Natural killer cell (primary cell): ENCODE measurements at regions not wholly inside any gene's neighbourhood (a gene's known extent, or its start where the extent isn't known, plus 50 kb on each side); places are given as distances from the start of the nearest gene placed in this dataset.

ENCODE experiments used
- ATAC-seq, 3 donors: fragments of 150-1000 bp in 2 of 3; fragments of 200-7000 bp in 1 of 3; cut with Tn5 transposase; 1 replicate in 1 of 3; 2 replicates in 2 of 3; pipeline ENCODE4 v1.10.0; 2021; ENCODE audit warnings: mild to moderate bottlenecking in 2 of 3, moderate library complexity in 2 of 3
- DNase-seq, 2 donors: peaks; one replicate each; pipeline versions ENCODE4 v3.0.0 to v3.0.0-alpha.2; 2013 to 2021; ENCODE audit warnings: mixed read lengths in 1 of 2
- H3K27ac ChIP-seq: one replicate; pipeline ENCODE4 v1.5.1; 2013; ENCODE audit warnings: mild to moderate bottlenecking, low read length
- H3K27me3 ChIP-seq: one replicate; pipeline ENCODE4 v1.6.1; 2013; ENCODE audit warnings: low read length; ENCODE audit not compliant: control insufficient read depth, insufficient read depth
- H3K36me3 ChIP-seq: one replicate; pipeline ENCODE4 v1.6.1; 2013; ENCODE audit warnings: low read length; ENCODE audit not compliant: control insufficient read depth, insufficient read depth
- H3K4me1 ChIP-seq: one replicate; pipeline ENCODE4 v1.6.1; 2013; ENCODE audit warnings: low read length; ENCODE audit not compliant: control insufficient read depth, insufficient read depth
- H3K4me3 ChIP-seq: one replicate; pipeline ENCODE4 v1.5.1; 2013; ENCODE audit warnings: low read length
- H3K9me3 ChIP-seq: one replicate; pipeline ENCODE4 v1.6.1; 2013; ENCODE audit warnings: low read length; ENCODE audit not compliant: control insufficient read depth, insufficient read depth
- H3K27ac Mint-ChIP-seq, 2 donors: one replicate each; pipeline ENCODE4 v1.8.0; 2022; ENCODE audit warnings: mild to moderate bottlenecking in 2 of 2, mixed read lengths in 2 of 2, moderate library complexity in 1 of 2
- H3K27me3 Mint-ChIP-seq, 2 donors: one replicate each; pipeline ENCODE4 v1.8.0; 2022; ENCODE audit warnings: low read depth in 2 of 2, mixed read lengths in 2 of 2
- H3K36me3 Mint-ChIP-seq: one replicate; pipeline ENCODE4 v1.8.0; 2022; ENCODE audit warnings: mixed read lengths
- H3K4me1 Mint-ChIP-seq, 2 donors: one replicate each; pipeline ENCODE4 v1.8.0; 2022; ENCODE audit warnings: mixed read lengths in 2 of 2
- H3K4me3 Mint-ChIP-seq: one replicate; pipeline ENCODE4 v1.8.0; 2022; ENCODE audit warnings: mild to moderate bottlenecking, moderate library complexity, mixed read lengths
- H3K9me3 Mint-ChIP-seq, 2 donors: one replicate each; pipeline ENCODE4 v1.8.0; 2022; ENCODE audit warnings: mixed read lengths in 2 of 2
- CTCF ChIP-seq: fragments of 200-600 bp; IDR thresholded peaks from one replicate; pipeline ENCODE4 v1.8.0; 2022; ENCODE audit warnings: antibody characterized with exemption
- WGBS: methylation state at CpG from one replicate; pipeline ENCODE4 v1.1.7; 2013; ENCODE audit warnings: missing lambda C conversion rate; ENCODE audit not compliant: insufficient coverage; 5-methylcytosine and 5-hydroxymethylcytosine counted together
- intact Hi-C: fragments of 100-400 bp; cut with micrococcal nuclease; formaldehyde crosslinking; loops from one replicate; pipeline ENCODE4 v1.14.2; 2022

- no peak for TF ChIP-seq CTCF
- H3K4me3 ChIP-seq, result no peak overlapping the region
- H3K4me1 ChIP-seq, result no peaks in the 10 kb centered on the region
- 77% methylated on average over 3 of the region's 4 CpGs for WGBS
- no peak overlapping the region for H3K27ac Mint-ChIP-seq
- intact Hi-C loops, result no loop called here
- H3K4me3 Mint-ChIP-seq, result no peak overlapping the region
- no peak overlapping the region for H3K27ac ChIP-seq
- no peaks in the 10 kb centered on the region for H3K27me3 Mint-ChIP-seq
- no peaks in the 10 kb centered on the region for H3K9me3 ChIP-seq
- no peak for ATAC-seq
- no peaks in the 10 kb centered on the region for H3K4me1 Mint-ChIP-seq
- no peaks in the 10 kb centered on the region for H3K36me3 Mint-ChIP-seq
- no peaks in the 10 kb centered on the region for H3K36me3 ChIP-seq
- no peak for DNase-seq
- peaks cover 0 to 11% of the 10 kb centered on the region in 2 donors for H3K9me3 Mint-ChIP-seq
- no peaks in the 10 kb centered on the region for H3K27me3 ChIP-seq
Measured at GRCh38 chr2:19702267-19702666, 199.5 kb downstream of the TTC32 start.

DNA sequence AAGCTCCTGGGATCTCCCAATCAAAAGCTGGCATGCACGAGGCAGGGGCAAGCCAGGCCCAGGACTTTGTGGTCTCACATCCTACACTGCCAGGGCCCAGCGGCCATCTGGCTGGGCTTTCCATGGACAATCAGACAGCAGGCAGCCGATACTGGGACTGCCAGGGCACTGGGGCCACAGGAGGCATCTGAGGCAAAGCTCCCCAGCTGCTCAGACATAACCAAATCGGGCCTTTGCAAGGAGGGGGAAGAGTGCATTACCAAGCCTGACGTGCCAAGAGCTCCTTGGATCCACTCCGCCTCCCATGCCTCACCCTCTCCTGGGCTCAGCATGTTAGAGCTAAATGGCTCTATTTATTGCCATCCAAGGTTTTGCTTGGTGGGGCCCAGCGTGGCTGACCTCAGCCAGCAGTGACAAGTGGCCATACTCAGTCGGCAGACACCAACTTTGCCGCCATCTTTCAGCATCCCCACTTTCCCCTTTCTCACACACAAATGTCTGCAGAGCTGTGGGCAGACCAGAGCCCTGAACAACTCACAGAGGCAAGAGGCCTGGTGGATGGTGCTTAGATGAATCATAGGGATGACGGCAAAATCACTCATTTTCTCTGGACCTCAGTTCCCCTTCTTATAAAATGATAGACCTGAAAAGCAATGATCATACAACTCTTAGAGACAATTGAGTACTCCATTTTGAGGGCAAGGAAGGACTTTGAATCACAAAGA, 200.8 kb downstream of the TTC32 start:
- no peaks in the 10 kb centered on the region for H3K36me3 ChIP-seq
- intact Hi-C loops, result no loop called here
- H3K4me1 ChIP-seq, result no peaks in the 10 kb centered on the region
- no peak for DNase-seq
- peaks cover 0 to 12% of the 10 kb centered on the region in 2 donors for H3K9me3 Mint-ChIP-seq
- no peak overlapping the region for H3K4me3 Mint-ChIP-seq
- H3K27me3 ChIP-seq, result no peaks in the 10 kb centered on the region
- H3K9me3 ChIP-seq, result no peaks in the 10 kb centered on the region
- TF ChIP-seq CTCF, result no peak
- H3K36me3 Mint-ChIP-seq, result no peaks in the 10 kb centered on the region
- no peak overlapping the region for H3K4me3 ChIP-seq
- no peaks in the 10 kb centered on the region for H3K27me3 Mint-ChIP-seq
- 84% methylated on average over 10 of the region's 10 CpGs for WGBS
- H3K4me1 Mint-ChIP-seq, result no peaks in the 10 kb centered on the region
- no peak for ATAC-seq
- no peak overlapping the region for H3K27ac Mint-ChIP-seq
- no peak overlapping the region for H3K27ac ChIP-seq

- H3K4me3 ChIP-seq, result no peak overlapping the region
- H3K36me3 ChIP-seq, result no peaks in the 10 kb centered on the region
- H3K27ac Mint-ChIP-seq, result no peak overlapping the region
- ATAC-seq (no peak), DNase-seq (no peak)
- no peaks in the 10 kb centered on the region for H3K27me3 ChIP-seq
- no peak overlapping the region for H3K4me3 Mint-ChIP-seq
- no peaks in the 10 kb centered on the region for H3K36me3 Mint-ChIP-seq
- intact Hi-C loops, result no loop called here
- H3K4me1 ChIP-seq, result no peaks in the 10 kb centered on the region
- no peaks in the 10 kb centered on the region for H3K4me1 Mint-ChIP-seq
- no peak overlapping the region for H3K27ac ChIP-seq
- no peaks in the 10 kb centered on the region for H3K27me3 Mint-ChIP-seq
- H3K9me3 ChIP-seq, result no peaks in the 10 kb centered on the region
- TF ChIP-seq CTCF, result no peak
- 67% methylated on average over 2 of the region's 2 CpGs for WGBS
- H3K9me3 Mint-ChIP-seq, result peaks cover 0 to 8% of the 10 kb centered on the region in 2 donors
Measured at GRCh38 chr2:19697131-19697530, 204.7 kb downstream of the TTC32 start.

DNA sequence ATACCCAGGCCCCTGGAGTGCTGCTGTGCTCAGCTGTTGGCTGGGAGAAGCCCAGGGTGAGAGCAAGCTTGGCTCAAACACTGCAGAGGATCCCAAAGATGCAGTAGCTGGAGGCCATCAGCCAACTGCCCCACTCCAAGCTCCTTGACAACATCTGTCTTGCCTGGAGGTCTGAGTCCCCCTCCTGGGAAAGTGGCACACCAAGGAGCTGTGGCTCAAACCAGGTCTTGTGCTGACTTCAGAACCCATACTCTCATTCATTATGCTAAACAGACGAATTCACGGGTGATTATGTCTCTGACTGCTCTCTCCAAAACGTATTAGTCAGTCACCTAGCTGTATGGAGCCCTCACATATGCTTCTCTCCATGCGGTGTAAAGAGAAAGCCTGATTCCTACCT, 206.1 kb downstream of the TTC32 start:
- H3K27me3 ChIP-seq, result no peaks in the 10 kb centered on the region
- intact Hi-C loops, result no loop called here
- no peak for DNase-seq
- TF ChIP-seq CTCF, result no peak
- Mint-ChIP-seq H3K4me1 (no peaks in the 10 kb centered on the region), H3K9me3 (peaks cover 0 to 4% of the 10 kb centered on the region in 2 donors), H3K27me3 (no peaks in the 10 kb centered on the region), H3K27ac (no peak overlapping the region), H3K4me3 (no peak overlapping the region), H3K36me3 (no peaks in the 10 kb centered on the region)
- H3K9me3 ChIP-seq, result no peaks in the 10 kb centered on the region
- no peak overlapping the region for H3K4me3 ChIP-seq
- no peaks in the 10 kb centered on the region for H3K4me1 ChIP-seq
- no peaks in the 10 kb centered on the region for H3K36me3 ChIP-seq
- WGBS, result 64% methylated on average over 4 of the region's 4 CpGs
- no peak for ATAC-seq
- H3K27ac ChIP-seq, result no peak overlapping the region
